ENCODE measurements at regions not wholly inside any gene's neighbourhood (a gene's known extent, or its start where the extent isn't known, plus 50 kb on each side); places are given as distances from the start of the nearest gene placed in this dataset.

DNA sequence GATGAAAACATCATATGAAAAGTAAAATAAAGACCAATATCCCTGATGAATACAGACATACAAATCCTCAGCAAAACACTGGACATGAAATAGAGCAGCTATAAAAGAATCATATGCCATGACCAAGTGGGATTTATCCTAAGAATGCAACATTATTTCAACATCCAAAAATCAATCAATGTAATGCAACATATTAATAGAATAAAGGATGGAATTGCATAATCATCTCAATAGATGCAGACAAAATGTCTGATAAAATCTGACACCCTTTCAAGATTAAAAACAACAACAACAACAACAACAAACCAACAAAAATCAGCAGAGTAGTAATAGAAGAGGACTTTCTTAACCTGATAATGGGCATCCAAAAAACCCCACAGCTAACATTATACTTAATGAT lies 63.8 kb upstream of the IL1R1 start:
- no peak overlapping the region for H2BK15ac ChIP-seq (ENCODE audit: low read depth, low read length)
- no peak overlapping the region for H3K23ac ChIP-seq (ENCODE audit: low read depth, low read length)
- H2AK9ac ChIP-seq (replicated peaks; ENCODE audit: low read depth, low read length, poor library complexity) = no peak overlapping the region
- no peak overlapping the region for H3K4me3 ChIP-seq (ENCODE audit: insufficient read depth, low read depth, low read length)
- no peak overlapping the region for H2BK120ac ChIP-seq (ENCODE audit: low read depth, low read length)
- no peak overlapping the region for H3K56ac ChIP-seq (ENCODE audit: extremely low read depth, insufficient read depth, low read length)
- H3K9ac ChIP-seq (ENCODE audit: low read depth, low read length) = no peak overlapping the region
- H4K8ac ChIP-seq (ENCODE audit: low read depth in 2 of 2, low read length in 2 of 2) = no peak overlapping the region
- no peak overlapping the region for H2AFZ ChIP-seq (replicated peaks; ENCODE audit: low read length, poor library complexity)
- intact Hi-C loops (cut with micrococcal nuclease) (no loop called here), in situ Hi-C loops (cut with MboI; ENCODE audit: low sequenced_read_pairs) (no loop called here), dilution Hi-C loops (cut with HindIII; ENCODE audit: low sequenced_read_pairs, unreplicated experiment) (no loop called here)
- no peaks in the 10 kb centered on the region for H3K36me3 ChIP-seq (ENCODE audit: control insufficient read depth, insufficient read depth, low read length)
- no peak overlapping the region for H2BK20ac ChIP-seq (ENCODE audit: low read depth, low read length)
- H3K9me3 ChIP-seq (ENCODE audit: control insufficient read depth, insufficient read depth, low read length) = no peaks in the 10 kb centered on the region
- H2AK5ac ChIP-seq (ENCODE audit: low read depth, low read length) = no peak overlapping the region
- H3K27ac ChIP-seq (ENCODE audit: insufficient read depth, low read length) = no peak overlapping the region
- peaks cover 4% of the 10 kb centered on the region for H3K4me1 ChIP-seq (ENCODE audit: control insufficient read depth, insufficient read depth, low read length)
- no peaks in the 10 kb centered on the region for H3K27me3 ChIP-seq (ENCODE audit: control insufficient read depth, insufficient read depth, low read length)
- peaks cover 0 to 4% of the 10 kb centered on the region in 2 experiments; a peak in 2 of 4 replicates for H3K79me1 ChIP-seq (ENCODE audit: low read depth in 1 of 2, low read length in 2 of 2)
- H4K91ac ChIP-seq (ENCODE audit: insufficient read depth, low read depth, low read length) = no peak overlapping the region
- peaks cover 10% of the 10 kb centered on the region; the same call in 1 of the 2 replicates for H3K9me1 ChIP-seq (ENCODE audit: insufficient read depth, low read length)
- ATAC-seq (ENCODE audit: low read depth) = no peak
- no peak overlapping the region for H3K18ac ChIP-seq (ENCODE audit: low read depth, low read length)
- no peaks in the 10 kb centered on the region for H4K20me1 ChIP-seq (ENCODE audit: insufficient read depth, low read length)
- no peak overlapping the region for H2BK5ac ChIP-seq (ENCODE audit: low read depth, low read length, poor library complexity, severe bottlenecking)
- H3K4me2 ChIP-seq (ENCODE audit: low read depth, low read length) = no peak overlapping the region
- H3K4ac ChIP-seq (ENCODE audit: low read depth, low read length) = no peak overlapping the region
- BruUV-seq (replicated peaks) = no TSS peak
- no peak for DNase-seq
- H4K5ac ChIP-seq (ENCODE audit: low read depth, low read length) = no peak overlapping the region
- H3K14ac ChIP-seq (replicated peaks; ENCODE audit: low read depth, low read length) = no peak overlapping the region
- ChIA-PET CTCF (interaction anchor here (0.6 to 1.1 kb wide), 2 partner anchors 162 to 1241 kb away, joined by 3 to 4 read pairs; no protein-coding TSS in a partner anchor), POLR2A (ENCODE audit: unreplicated experiment) (no interaction called here)
- TF ChIP-seq RFX5 (IDR thresholded peaks at IDR 0.05; ENCODE audit: low read depth, low read length) (no peak), CEBPB (IDR thresholded peaks at IDR 0.05; ENCODE audit: low read depth, low read length) (0 out of 2 replicates have a peak, but pooled peaks have one; percentile 19)

Measured in IMR-90 (cell line).